ENCODE measurements at regions not wholly inside any gene's neighbourhood (a gene's known extent, or its start where the extent isn't known, plus 50 kb on each side); places are given as distances from the start of the nearest gene placed in this dataset.

GRCh38 chr5:2102819-2103776 is 220.4 kb upstream of the IRX4 start:
- no peaks in the 10 kb centered on the region for H3K27me3 ChIP-seq
- WGBS, 2 donors = 75 to 80% methylated on average over 31 to 36 of the region's 36 CpGs
- intact Hi-C loops (cut with DNase I) = no loop called here
- no peaks in the 10 kb centered on the region for H3K36me3 ChIP-seq (replicated peaks in 1 of 2; ENCODE audit: insufficient read depth in 1 of 2, low read depth in 2 of 2)
- no peak for DNase-seq
- ATAC-seq = no peak
- no peaks in the 10 kb centered on the region for H3K4me1 ChIP-seq
- H3K9me3 ChIP-seq = no peaks in the 10 kb centered on the region
- TF ChIP-seq POLR2A (IDR thresholded peaks at IDR 0.05) = no peak
- no peak for TF ChIP-seq CTCF (IDR thresholded peaks at IDR 0.05)
- H3K4me3 ChIP-seq = no peak overlapping the region
- no peak overlapping the region for H3K27ac ChIP-seq

- WGBS, 2 donors = 69 to 71% methylated on average over 6 of the region's 6 CpGs
- DNase-seq (no peak), ATAC-seq (no peak)
- H3K27me3 ChIP-seq = peaks cover 0 to 4% of the 10 kb centered on the region in 2 donors
- no peaks in the 10 kb centered on the region for H3K9me3 ChIP-seq
- no peak for TF ChIP-seq POLR2A (IDR thresholded peaks at IDR 0.05)
- no peak for TF ChIP-seq CTCF (IDR thresholded peaks at IDR 0.05)
- no peak overlapping the region for H3K4me3 ChIP-seq
- no peak overlapping the region for H3K27ac ChIP-seq
- no peaks in the 10 kb centered on the region for H3K4me1 ChIP-seq
- no peaks in the 10 kb centered on the region for H3K36me3 ChIP-seq (replicated peaks in 1 of 2; ENCODE audit: insufficient read depth in 1 of 2, low read depth in 2 of 2)
- intact Hi-C loops (cut with DNase I) = no loop called here
Measured at GRCh38 chr5:2101685-2102084, 219.0 kb upstream of the IRX4 start.

GRCh38 chr5:2096887-2097505 is 214.3 kb upstream of the IRX4 start:
- 25 to 29% methylated on average over 19 to 22 of the region's 22 CpGs for WGBS, 2 donors
- Histone ChIP-seq H3K4me3 (no peak overlapping the region), H3K9me3 (no peaks in the 10 kb centered on the region), H3K36me3 (replicated peaks in 1 of 2; ENCODE audit: insufficient read depth in 1 of 2, low read depth in 2 of 2) (no peaks in the 10 kb centered on the region), H3K27ac (no peak overlapping the region), H3K4me1 (no peaks in the 10 kb centered on the region), H3K27me3 (peaks cover 0 to 10% of the 10 kb centered on the region in 2 donors)
- DNase-seq (no peak), ATAC-seq (no peak)
- intact Hi-C loops (cut with DNase I) = no loop called here
- no peak for TF ChIP-seq CTCF (IDR thresholded peaks at IDR 0.05)

GRCh38 chr5:2095011-2095410 is 212.3 kb upstream of the IRX4 start:
- 83 to 94% methylated on average over 11 to 12 of the region's 12 CpGs for WGBS, 2 donors
- H3K4me3 ChIP-seq = no peak overlapping the region
- H3K27ac ChIP-seq = no peak overlapping the region
- no peak for TF ChIP-seq CTCF (IDR thresholded peaks at IDR 0.05)
- TF ChIP-seq POLR2A (IDR thresholded peaks at IDR 0.05) = no peak
- H3K36me3 ChIP-seq (replicated peaks in 1 of 2; ENCODE audit: insufficient read depth in 1 of 2, low read depth in 2 of 2) = no peaks in the 10 kb centered on the region
- no peak for DNase-seq
- H3K4me1 ChIP-seq = no peaks in the 10 kb centered on the region
- no peaks in the 10 kb centered on the region for H3K9me3 ChIP-seq
- no peak for ATAC-seq
- intact Hi-C loops (cut with DNase I) = no loop called here
- peaks cover 0 to 10% of the 10 kb centered on the region in 2 donors for H3K27me3 ChIP-seq

All from body of pancreas (tissue), 4 donors.